ENCODE measurements at regions not wholly inside any gene's neighbourhood (a gene's known extent, or its start where the extent isn't known, plus 50 kb on each side); places are given as distances from the start of the nearest gene placed in this dataset.
"Not testable (repeated sequence)": the region's sequence is repeated elsewhere in the genome, so short reads cannot be mapped to it uniquely, and the experiment has no call there.

DNA sequence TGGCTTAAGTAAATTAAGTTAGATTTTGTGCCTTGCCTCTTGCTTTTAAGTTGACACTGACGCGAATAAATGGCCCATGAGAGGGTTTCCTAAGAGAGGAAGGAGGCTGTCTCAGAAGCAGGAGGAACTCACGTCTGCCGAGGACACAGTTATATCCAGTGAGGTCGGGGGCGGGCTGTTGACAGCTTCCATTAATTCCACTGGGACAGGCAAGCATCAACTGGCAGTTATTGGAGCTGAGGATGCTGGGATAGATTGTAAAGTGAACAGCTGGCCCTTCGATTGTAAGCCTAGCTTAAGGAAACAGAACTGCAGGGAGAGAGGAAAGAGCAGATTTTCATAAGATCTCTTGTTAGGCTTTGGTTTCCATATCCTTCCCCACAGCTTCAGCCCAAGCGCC is 399.2 kb downstream of the IPO8 start:
- Mint-ChIP-seq H3K9me3 (peaks cover 11% of the 10 kb centered on the region), H3K4me1 (no peaks in the 10 kb centered on the region), H3K27ac (ENCODE audit: low read depth) (no peak overlapping the region), H3K27me3 (no peaks in the 10 kb centered on the region), H3K36me3 (ENCODE audit: insufficient read depth) (no peaks in the 10 kb centered on the region), H3K4me3 (no peak overlapping the region)
- DNase-seq (ENCODE audit: low spot score in 2 of 2), result no peak
- no peak for ATAC-seq (replicated peaks; ENCODE audit: extremely low read depth, poor library complexity, severe bottlenecking)

DNA sequence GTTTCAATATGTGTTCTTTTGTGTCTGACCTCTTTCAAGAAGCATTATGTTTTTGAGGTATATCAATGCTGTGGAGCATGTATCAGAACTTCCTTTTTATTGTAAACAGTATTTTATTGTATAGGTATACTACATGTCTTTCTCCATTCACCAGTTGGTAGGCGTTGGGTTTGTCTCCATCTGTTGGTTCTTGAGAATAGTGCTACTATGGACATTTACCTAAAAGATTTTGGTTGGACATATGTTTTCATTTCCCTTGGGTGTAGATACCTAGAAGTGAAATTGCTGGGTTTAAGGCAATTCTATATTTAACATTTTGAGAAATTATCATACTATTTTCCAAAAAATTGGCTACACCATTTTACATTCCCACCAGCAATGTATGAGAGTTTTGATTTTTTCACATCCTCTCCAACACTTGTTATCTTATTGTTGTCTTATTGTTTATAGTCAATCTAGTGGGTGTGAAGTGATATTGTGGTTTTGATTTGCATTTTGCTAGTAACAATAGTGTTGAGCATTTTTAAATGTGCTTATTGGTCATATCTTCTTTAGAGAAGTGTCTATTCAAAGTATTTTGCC is 409.2 kb downstream of the IPO8 start:
- no peaks in the 10 kb centered on the region for H3K4me1 Mint-ChIP-seq
- H3K9me3 Mint-ChIP-seq, result peaks cover 9% of the 10 kb centered on the region
- H3K36me3 Mint-ChIP-seq (ENCODE audit: insufficient read depth), result peaks cover 1% of the 10 kb centered on the region
- ATAC-seq (replicated peaks; ENCODE audit: extremely low read depth, poor library complexity, severe bottlenecking) (no peak), DNase-seq (ENCODE audit: low spot score in 2 of 2) (no peak)
- no peak overlapping the region for H3K27ac Mint-ChIP-seq (ENCODE audit: low read depth)
- H3K27me3 Mint-ChIP-seq, result peaks cover 7% of the 10 kb centered on the region
- no peak overlapping the region for H3K4me3 Mint-ChIP-seq

DNA sequence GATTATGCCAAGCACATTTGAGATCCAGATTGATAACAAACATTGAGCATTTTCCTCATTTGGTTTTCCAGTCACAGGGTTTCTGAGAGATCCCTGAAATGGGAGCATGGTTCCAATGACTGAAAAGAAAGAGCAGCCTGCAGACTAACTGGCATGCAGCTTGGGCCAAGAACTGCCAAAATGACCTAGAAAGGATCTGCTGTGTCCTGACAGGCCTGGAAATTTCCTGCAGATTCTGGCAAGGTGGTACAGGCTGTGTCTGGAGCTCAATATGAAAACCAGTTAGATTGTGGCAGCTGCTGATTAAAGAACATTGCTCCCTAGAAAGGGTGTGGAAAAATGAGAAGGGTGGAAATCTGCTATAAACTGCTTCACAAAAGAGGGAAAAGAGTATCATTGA is 417.3 kb downstream of the IPO8 start:
- ATAC-seq (replicated peaks; ENCODE audit: extremely low read depth, poor library complexity, severe bottlenecking) (no peak), DNase-seq (ENCODE audit: low spot score in 2 of 2) (no peak)
- Mint-ChIP-seq H3K9me3 (peaks cover 3% of the 10 kb centered on the region), H3K27me3 (no peaks in the 10 kb centered on the region), H3K36me3 (ENCODE audit: insufficient read depth) (no peaks in the 10 kb centered on the region), H3K27ac (ENCODE audit: low read depth) (no peak overlapping the region), H3K4me1 (no peaks in the 10 kb centered on the region), H3K4me3 (no peak overlapping the region)

DNA sequence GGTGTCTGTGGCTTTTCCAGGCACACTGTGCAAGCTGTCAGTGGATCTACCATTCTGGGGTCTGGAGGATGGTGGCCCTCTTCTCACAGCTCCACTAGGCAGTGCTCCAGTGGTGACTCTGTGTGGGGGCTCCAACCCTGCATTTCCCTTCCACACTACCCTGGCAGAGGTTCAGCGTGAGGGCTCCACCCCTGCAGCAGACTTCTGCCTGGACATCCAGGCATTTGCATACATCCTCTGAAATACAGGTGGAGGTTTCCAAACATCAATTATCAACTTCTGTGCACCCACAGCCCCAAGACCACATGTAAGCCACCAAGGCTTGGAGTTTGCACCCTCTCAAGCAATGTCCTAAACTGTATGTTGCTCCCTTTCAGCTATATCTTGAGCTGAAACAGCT is 423.2 kb downstream of the IPO8 start:
- H3K4me3 Mint-ChIP-seq; ATAC-seq (replicated peaks; ENCODE audit: extremely low read depth, poor library complexity, severe bottlenecking): not testable (repeated sequence)

DNA sequence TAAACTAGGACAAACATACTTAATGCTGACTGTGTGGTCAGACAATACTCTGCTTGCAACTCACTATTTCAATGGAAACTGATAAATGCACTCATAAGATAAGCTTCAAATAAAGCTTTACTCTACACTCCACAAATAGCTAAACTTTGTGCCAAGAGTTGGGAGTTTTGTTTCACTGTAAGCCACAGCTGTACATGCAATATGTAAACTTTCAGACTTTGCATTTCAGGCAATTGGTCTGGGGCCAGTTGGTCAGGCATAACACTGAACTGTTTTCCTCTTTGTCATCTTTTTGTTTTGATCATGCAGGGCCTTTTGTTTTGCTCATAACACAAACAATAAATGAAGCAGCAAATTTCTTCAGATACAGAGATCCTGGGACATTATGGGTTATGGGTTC is 426.2 kb downstream of the IPO8 start:
- ATAC-seq (replicated peaks; ENCODE audit: extremely low read depth, poor library complexity, severe bottlenecking), result no peak
- DNase-seq (ENCODE audit: low spot score in 2 of 2), result no peak
- no peaks in the 10 kb centered on the region for H3K36me3 Mint-ChIP-seq (ENCODE audit: insufficient read depth)
- H3K27me3 Mint-ChIP-seq, result no peaks in the 10 kb centered on the region
- H3K9me3 Mint-ChIP-seq, result peaks cover 16% of the 10 kb centered on the region
- no peaks in the 10 kb centered on the region for H3K4me1 Mint-ChIP-seq
- H3K4me3 Mint-ChIP-seq, result no peak overlapping the region
- H3K27ac Mint-ChIP-seq (ENCODE audit: low read depth), result no peak overlapping the region

More for the DNA sequence above, 423.2 kb downstream of the IPO8 start:
- H3K27ac Mint-ChIP-seq (ENCODE audit: low read depth); DNase-seq (ENCODE audit: low spot score in 2 of 2); H3K27me3 Mint-ChIP-seq; H3K4me1 Mint-ChIP-seq; H3K36me3 Mint-ChIP-seq (ENCODE audit: insufficient read depth): not testable (repeated sequence)
- H3K9me3 Mint-ChIP-seq, result peaks cover 12% of the 10 kb centered on the region

DNA sequence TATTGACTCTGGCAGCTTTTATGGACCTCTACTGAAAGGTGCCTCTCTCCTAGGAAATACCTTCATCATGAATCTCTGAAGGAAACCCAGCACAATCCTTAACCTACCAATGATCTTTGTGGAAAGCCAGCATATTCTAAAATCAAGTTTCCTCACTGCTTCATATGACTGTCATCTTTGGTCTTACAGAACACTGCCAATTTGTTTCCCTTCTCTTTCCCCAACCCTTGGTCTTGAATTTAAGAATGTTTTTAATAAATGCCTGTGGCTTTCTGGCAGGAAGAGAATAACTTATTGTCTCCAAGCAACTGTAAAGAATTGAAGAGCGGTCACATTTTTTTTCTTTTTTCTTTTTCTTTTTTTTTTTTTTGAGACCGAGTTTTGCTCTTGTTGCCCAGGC is 427.6 kb downstream of the IPO8 start:
- H3K4me3 Mint-ChIP-seq, result no peak overlapping the region
- no peak overlapping the region for H3K27ac Mint-ChIP-seq (ENCODE audit: low read depth)
- H3K27me3 Mint-ChIP-seq, result no peaks in the 10 kb centered on the region
- H3K4me1 Mint-ChIP-seq, result no peaks in the 10 kb centered on the region
- H3K9me3 Mint-ChIP-seq, result peaks cover 10% of the 10 kb centered on the region
- H3K36me3 Mint-ChIP-seq (ENCODE audit: insufficient read depth), result no peaks in the 10 kb centered on the region
- ATAC-seq (replicated peaks; ENCODE audit: extremely low read depth, poor library complexity, severe bottlenecking) (no peak), DNase-seq (ENCODE audit: low spot score in 2 of 2) (no peak)

DNA sequence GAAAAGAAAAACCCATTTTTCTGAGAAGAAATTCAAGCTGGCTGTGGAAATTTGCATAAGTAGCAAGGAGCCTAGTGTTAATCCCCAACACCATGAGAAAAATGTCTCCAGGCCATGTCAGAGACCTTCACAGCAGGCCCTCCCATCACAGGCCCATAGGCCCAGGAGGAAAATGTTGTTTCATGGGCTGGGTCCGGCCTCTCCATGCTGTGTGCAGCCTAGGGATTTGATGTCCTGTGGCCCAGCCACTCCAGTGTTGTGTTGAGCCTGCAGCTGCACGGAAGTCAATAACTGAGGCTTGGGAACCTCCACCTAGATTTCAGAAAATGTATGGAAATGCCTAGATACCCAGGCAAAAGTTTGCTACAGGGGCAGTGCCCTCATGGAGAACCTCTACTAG is 432.2 kb downstream of the IPO8 start:
- no peaks in the 10 kb centered on the region for H3K4me1 Mint-ChIP-seq
- H3K36me3 Mint-ChIP-seq (ENCODE audit: insufficient read depth), result no peaks in the 10 kb centered on the region
- no peak for DNase-seq (ENCODE audit: low spot score in 2 of 2)
- no peak overlapping the region for H3K4me3 Mint-ChIP-seq
- no peak overlapping the region for H3K27ac Mint-ChIP-seq (ENCODE audit: low read depth)
- H3K9me3 Mint-ChIP-seq, result peaks cover 15% of the 10 kb centered on the region
- H3K27me3 Mint-ChIP-seq, result no peaks in the 10 kb centered on the region
- ATAC-seq (replicated peaks; ENCODE audit: extremely low read depth, poor library complexity, severe bottlenecking), result no peak

DNA sequence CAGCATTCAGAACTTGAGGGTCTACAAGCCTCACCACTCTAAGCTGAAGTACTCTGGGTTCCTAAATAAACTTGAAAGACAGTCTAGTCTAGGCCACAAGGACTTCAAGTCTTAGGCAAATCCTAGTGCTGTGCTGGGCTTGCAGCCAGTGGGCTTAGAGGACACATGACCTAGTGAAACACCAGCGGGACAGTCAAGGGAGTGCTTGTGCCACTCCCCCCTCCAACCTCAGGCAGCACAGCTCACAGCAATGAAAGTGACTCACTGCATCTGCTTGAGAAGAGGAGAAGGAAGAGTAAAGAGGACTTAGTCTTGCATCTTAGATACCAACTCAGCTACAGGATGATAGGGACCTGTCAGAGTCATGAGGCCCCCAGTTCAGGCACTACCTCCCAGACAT is 438.1 kb downstream of the IPO8 start:
- no peak for DNase-seq (ENCODE audit: low spot score in 2 of 2)
- Mint-ChIP-seq H3K4me1 (no peaks in the 10 kb centered on the region), H3K9me3 (peaks cover 15% of the 10 kb centered on the region), H3K36me3 (ENCODE audit: insufficient read depth) (no peaks in the 10 kb centered on the region), H3K27me3 (peaks cover 8% of the 10 kb centered on the region), H3K4me3 (no peak overlapping the region), H3K27ac (ENCODE audit: low read depth) (no peak overlapping the region)
- no peak for ATAC-seq (replicated peaks; ENCODE audit: extremely low read depth, poor library complexity, severe bottlenecking)

DNA sequence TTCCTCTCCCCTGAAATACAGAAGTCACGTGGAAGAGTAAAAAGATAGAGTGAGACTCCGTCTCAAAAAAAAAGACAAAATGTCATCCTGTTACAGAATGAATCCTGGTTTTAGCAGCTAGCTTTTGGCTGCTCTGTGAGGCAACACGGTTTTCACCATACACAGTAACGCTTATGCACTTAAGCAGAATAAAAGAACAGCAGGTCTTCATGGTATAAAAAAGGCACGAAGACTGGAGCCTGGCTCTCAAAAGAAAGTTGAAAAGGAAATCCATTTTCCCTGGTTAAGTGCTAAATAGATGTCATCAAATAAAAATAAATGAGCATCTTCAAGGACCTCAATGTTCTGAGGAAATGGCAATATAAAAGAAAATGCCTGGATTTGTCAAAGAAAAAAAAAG is 444.1 kb downstream of the IPO8 start:
- Mint-ChIP-seq H3K27me3 (peaks cover 8% of the 10 kb centered on the region), H3K27ac (ENCODE audit: low read depth) (no peak overlapping the region), H3K36me3 (ENCODE audit: insufficient read depth) (no peaks in the 10 kb centered on the region), H3K4me3 (no peak overlapping the region), H3K4me1 (no peaks in the 10 kb centered on the region), H3K9me3 (peaks cover 8% of the 10 kb centered on the region)
- DNase-seq (ENCODE audit: low spot score in 2 of 2) (no peak), ATAC-seq (replicated peaks; ENCODE audit: extremely low read depth, poor library complexity, severe bottlenecking) (no peak)

DNA sequence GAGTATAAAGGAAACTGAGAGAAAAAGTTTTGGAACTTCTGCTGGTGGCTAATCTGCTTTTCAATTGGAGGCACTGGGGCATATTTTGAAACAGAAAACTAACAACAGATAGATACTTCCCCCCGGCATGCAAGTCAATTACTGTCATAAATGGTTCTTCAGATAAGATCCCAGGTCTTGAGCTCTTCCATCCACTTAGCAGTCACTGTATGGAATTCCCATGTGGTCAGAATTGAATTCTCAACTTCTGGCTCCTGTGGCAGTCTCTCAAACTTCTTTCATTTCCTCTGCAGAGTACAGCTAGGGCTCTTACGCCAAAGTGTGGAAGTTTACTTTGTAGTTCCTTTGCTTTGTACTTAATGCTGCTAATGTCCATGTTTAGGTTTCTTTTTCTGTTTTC is 452.2 kb downstream of the IPO8 start:
- Mint-ChIP-seq H3K4me3 (no peak overlapping the region), H3K27ac (ENCODE audit: low read depth) (no peak overlapping the region), H3K4me1 (no peaks in the 10 kb centered on the region), H3K36me3 (ENCODE audit: insufficient read depth) (no peaks in the 10 kb centered on the region), H3K9me3 (peaks cover 4% of the 10 kb centered on the region), H3K27me3 (no peaks in the 10 kb centered on the region)
- DNase-seq (ENCODE audit: low spot score in 2 of 2) (no peak), ATAC-seq (replicated peaks; ENCODE audit: extremely low read depth, poor library complexity, severe bottlenecking) (no peak)

DNA sequence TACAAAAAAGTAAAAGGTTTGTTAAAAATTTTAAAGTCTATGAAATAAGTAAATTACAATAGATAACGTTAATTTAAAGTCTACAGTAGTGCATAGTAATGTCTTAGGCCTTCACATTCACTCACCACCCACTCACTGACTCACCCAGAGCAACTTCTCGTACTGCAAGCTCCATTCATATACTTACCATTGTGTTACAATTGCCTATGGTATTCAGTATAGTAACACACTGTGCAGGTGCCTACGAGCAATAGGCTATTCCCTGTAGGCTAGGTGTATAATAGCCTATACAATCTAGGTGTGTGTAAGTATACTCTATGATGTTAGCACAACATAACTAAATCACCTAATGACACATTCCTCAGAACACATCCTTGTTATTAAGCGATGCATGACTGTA is 435.3 kb upstream of the TMTC1 start:
- H3K9me3 Mint-ChIP-seq, result no peaks in the 10 kb centered on the region
- H3K27me3 Mint-ChIP-seq, result no peaks in the 10 kb centered on the region
- DNase-seq (ENCODE audit: low spot score in 2 of 2) (no peak), ATAC-seq (replicated peaks; ENCODE audit: extremely low read depth, poor library complexity, severe bottlenecking) (no peak)
- no peak overlapping the region for H3K4me3 Mint-ChIP-seq
- H3K4me1 Mint-ChIP-seq, result no peaks in the 10 kb centered on the region
- H3K27ac Mint-ChIP-seq (ENCODE audit: low read depth), result no peak overlapping the region
- no peaks in the 10 kb centered on the region for H3K36me3 Mint-ChIP-seq (ENCODE audit: insufficient read depth)

DNA sequence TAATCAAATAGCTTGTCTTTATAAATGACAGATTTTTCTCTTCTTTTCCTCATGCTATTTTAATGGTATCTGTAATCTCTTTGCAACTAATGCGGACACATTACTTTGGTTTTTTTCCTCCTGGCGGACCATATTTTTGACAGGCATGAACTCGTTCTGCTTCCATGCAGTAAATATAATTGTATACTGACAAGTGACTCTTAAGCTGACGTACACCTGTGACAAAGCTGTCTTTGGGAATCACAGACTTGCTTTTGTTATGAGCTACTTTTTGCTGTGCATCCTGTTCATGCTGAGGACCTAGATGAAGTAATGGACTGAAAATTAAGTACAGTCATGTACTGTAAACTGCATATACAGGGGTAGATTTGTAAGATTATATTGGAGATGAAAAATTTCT is 434.3 kb upstream of the TMTC1 start:
- H3K27me3 Mint-ChIP-seq, result no peaks in the 10 kb centered on the region
- ATAC-seq (replicated peaks; ENCODE audit: extremely low read depth, poor library complexity, severe bottlenecking) (no peak), DNase-seq (ENCODE audit: low spot score in 2 of 2) (no peak)
- H3K27ac Mint-ChIP-seq (ENCODE audit: low read depth), result no peak overlapping the region
- no peaks in the 10 kb centered on the region for H3K36me3 Mint-ChIP-seq (ENCODE audit: insufficient read depth)
- no peak overlapping the region for H3K4me3 Mint-ChIP-seq
- H3K9me3 Mint-ChIP-seq, result no peaks in the 10 kb centered on the region
- H3K4me1 Mint-ChIP-seq, result no peaks in the 10 kb centered on the region

DNA sequence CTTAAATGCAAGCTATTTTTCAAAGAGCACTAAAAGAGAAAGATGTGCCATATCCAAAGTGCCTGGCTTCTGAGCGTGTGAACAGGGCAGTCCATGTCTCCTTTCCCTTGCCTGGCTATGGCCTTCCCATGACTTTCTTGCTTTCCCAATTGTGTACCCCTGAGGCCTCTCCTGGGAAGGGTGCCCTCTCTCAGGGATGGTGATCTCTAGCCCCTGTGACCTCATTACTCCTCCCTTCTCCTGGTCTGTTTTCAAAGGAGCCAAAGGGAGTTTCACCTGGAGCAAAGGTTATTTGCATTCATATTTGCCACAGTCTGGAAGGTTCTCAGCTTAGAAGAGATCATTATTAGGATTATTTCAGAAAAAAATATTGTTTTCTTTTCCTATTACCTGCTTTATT is 429.4 kb upstream of the TMTC1 start:
- no peak overlapping the region for H3K4me3 Mint-ChIP-seq
- DNase-seq (ENCODE audit: low spot score in 2 of 2) (no peak), ATAC-seq (replicated peaks; ENCODE audit: extremely low read depth, poor library complexity, severe bottlenecking) (no peak)
- no peaks in the 10 kb centered on the region for H3K36me3 Mint-ChIP-seq (ENCODE audit: insufficient read depth)
- H3K27me3 Mint-ChIP-seq, result no peaks in the 10 kb centered on the region
- no peaks in the 10 kb centered on the region for H3K9me3 Mint-ChIP-seq
- H3K4me1 Mint-ChIP-seq, result no peaks in the 10 kb centered on the region
- H3K27ac Mint-ChIP-seq (ENCODE audit: low read depth), result no peak overlapping the region

DNA sequence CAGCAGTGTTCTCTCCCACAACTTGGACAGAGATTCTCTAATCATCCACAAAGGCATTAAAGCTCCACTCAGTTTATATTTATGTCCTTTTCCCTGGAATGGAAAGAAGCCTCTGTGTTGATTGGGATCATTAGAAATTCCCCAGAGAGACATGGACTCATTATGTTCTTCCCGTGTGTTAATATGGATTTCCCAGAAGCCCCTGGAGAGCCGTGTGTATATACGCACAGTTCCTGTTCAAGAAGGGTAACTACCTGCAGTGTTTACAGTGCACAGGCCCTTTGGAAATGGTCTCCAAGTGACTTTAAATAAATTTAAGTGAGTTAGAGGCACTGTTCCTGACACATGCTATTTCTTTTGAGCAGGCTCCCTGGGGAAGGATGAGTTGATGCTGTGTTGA is 428.0 kb upstream of the TMTC1 start:
- no peak overlapping the region for H3K27ac Mint-ChIP-seq (ENCODE audit: low read depth)
- no peaks in the 10 kb centered on the region for H3K4me1 Mint-ChIP-seq
- ATAC-seq (replicated peaks; ENCODE audit: extremely low read depth, poor library complexity, severe bottlenecking) (no peak), DNase-seq (ENCODE audit: low spot score in 2 of 2) (no peak)
- H3K9me3 Mint-ChIP-seq, result no peaks in the 10 kb centered on the region
- no peak overlapping the region for H3K4me3 Mint-ChIP-seq
- H3K36me3 Mint-ChIP-seq (ENCODE audit: insufficient read depth), result no peaks in the 10 kb centered on the region
- no peaks in the 10 kb centered on the region for H3K27me3 Mint-ChIP-seq
